ENCODE measurements at regions not wholly inside any gene's neighbourhood (a gene's known extent, or its start where the extent isn't known, plus 50 kb on each side); places are given as distances from the start of the nearest gene placed in this dataset.

GRCh38 chr5:171513591-171513990 lies 94.1 kb downstream of the FGF18 start (continued):
- TF ChIP-seq, protein P1, sequence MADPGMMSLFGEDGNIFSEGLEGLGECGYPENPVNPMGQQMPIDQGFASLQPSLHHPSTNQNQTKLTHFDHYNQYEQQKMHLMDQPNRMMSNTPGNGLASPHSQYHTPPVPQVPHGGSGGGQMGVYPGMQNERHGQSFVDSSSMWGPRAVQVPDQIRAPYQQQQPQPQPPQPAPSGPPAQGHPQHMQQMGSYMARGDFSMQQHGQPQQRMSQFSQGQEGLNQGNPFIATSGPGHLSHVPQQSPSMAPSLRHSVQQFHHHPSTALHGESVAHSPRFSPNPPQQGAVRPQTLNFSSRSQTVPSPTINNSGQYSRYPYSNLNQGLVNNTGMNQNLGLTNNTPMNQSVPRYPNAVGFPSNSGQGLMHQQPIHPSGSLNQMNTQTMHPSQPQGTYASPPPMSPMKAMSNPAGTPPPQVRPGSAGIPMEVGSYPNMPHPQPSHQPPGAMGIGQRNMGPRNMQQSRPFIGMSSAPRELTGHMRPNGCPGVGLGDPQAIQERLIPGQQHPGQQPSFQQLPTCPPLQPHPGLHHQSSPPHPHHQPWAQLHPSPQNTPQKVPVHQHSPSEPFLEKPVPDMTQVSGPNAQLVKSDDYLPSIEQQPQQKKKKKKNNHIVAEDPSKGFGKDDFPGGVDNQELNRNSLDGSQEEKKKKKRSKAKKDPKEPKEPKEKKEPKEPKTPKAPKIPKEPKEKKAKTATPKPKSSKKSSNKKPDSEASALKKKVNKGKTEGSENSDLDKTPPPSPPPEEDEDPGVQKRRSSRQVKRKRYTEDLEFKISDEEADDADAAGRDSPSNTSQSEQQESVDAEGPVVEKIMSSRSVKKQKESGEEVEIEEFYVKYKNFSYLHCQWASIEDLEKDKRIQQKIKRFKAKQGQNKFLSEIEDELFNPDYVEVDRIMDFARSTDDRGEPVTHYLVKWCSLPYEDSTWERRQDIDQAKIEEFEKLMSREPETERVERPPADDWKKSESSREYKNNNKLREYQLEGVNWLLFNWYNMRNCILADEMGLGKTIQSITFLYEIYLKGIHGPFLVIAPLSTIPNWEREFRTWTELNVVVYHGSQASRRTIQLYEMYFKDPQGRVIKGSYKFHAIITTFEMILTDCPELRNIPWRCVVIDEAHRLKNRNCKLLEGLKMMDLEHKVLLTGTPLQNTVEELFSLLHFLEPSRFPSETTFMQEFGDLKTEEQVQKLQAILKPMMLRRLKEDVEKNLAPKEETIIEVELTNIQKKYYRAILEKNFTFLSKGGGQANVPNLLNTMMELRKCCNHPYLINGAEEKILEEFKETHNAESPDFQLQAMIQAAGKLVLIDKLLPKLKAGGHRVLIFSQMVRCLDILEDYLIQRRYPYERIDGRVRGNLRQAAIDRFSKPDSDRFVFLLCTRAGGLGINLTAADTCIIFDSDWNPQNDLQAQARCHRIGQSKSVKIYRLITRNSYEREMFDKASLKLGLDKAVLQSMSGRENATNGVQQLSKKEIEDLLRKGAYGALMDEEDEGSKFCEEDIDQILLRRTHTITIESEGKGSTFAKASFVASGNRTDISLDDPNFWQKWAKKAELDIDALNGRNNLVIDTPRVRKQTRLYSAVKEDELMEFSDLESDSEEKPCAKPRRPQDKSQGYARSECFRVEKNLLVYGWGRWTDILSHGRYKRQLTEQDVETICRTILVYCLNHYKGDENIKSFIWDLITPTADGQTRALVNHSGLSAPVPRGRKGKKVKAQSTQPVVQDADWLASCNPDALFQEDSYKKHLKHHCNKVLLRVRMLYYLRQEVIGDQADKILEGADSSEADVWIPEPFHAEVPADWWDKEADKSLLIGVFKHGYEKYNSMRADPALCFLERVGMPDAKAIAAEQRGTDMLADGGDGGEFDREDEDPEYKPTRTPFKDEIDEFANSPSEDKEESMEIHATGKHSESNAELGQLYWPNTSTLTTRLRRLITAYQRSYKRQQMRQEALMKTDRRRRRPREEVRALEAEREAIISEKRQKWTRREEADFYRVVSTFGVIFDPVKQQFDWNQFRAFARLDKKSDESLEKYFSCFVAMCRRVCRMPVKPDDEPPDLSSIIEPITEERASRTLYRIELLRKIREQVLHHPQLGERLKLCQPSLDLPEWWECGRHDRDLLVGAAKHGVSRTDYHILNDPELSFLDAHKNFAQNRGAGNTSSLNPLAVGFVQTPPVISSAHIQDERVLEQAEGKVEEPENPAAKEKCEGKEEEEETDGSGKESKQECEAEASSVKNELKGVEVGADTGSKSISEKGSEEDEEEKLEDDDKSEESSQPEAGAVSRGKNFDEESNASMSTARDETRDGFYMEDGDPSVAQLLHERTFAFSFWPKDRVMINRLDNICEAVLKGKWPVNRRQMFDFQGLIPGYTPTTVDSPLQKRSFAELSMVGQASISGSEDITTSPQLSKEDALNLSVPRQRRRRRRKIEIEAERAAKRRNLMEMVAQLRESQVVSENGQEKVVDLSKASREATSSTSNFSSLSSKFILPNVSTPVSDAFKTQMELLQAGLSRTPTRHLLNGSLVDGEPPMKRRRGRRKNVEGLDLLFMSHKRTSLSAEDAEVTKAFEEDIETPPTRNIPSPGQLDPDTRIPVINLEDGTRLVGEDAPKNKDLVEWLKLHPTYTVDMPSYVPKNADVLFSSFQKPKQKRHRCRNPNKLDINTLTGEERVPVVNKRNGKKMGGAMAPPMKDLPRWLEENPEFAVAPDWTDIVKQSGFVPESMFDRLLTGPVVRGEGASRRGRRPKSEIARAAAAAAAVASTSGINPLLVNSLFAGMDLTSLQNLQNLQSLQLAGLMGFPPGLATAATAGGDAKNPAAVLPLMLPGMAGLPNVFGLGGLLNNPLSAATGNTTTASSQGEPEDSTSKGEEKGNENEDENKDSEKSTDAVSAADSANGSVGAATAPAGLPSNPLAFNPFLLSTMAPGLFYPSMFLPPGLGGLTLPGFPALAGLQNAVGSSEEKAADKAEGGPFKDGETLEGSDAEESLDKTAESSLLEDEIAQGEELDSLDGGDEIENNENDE (IDR thresholded peaks at IDR 0.05; ENCODE audit: insufficient replicate concordance, low read length) = no peak
- TF ChIP-seq KDM1A (IDR thresholded peaks at IDR 0.05; ENCODE audit: borderline replicate concordance, low read length) (no peak), BRCA1 (IDR thresholded peaks at IDR 0.05; ENCODE audit: low read depth, low read length) (no peak), POU5F1 (IDR thresholded peaks at IDR 0.05; ENCODE audit: low read depth, low read length) (no peak), SP1 (IDR thresholded peaks at IDR 0.05; ENCODE audit: low read depth, low read length) (no peak), SIX5 (IDR thresholded peaks at IDR 0.05; ENCODE audit: low read depth, low read length) (no peak), JUND (IDR thresholded peaks at IDR 0.05; ENCODE audit: low read length) (no peak), TAF1 (IDR thresholded peaks at IDR 0.05; ENCODE audit: low read depth, low read length) (no peak)
- TF ChIP-seq, protein P2, sequence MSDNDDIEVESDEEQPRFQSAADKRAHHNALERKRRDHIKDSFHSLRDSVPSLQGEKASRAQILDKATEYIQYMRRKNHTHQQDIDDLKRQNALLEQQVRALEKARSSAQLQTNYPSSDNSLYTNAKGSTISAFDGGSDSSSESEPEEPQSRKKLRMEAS (IDR thresholded peaks at IDR 0.05) = no peak
- TF ChIP-seq, protein P3, sequence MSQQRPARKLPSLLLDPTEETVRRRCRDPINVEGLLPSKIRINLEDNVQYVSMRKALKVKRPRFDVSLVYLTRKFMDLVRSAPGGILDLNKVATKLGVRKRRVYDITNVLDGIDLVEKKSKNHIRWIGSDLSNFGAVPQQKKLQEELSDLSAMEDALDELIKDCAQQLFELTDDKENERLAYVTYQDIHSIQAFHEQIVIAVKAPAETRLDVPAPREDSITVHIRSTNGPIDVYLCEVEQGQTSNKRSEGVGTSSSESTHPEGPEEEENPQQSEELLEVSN (IDR thresholded peaks at IDR 0.05) = no peak

Data from H1 (cell line).